Lower lobe of right lung (tissue), 2 donors: ENCODE measurements at regions not wholly inside any gene's neighbourhood (a gene's known extent, or its start where the extent isn't known, plus 50 kb on each side); places are given as distances from the start of the nearest gene placed in this dataset. TPM values are rescaled to one million over a fixed set of nuclear protein-coding genes. Genes with fewer than 3 reads are reported as not detected.
"Not testable (repeated sequence)": the region's sequence is repeated elsewhere in the genome, so short reads cannot be mapped to it uniquely, and the experiment has no call there.

Experiments used
- ATAC-seq, 2 donors: fragments of 200-7000 bp; cut with Tn5 transposase; one replicate each; pipeline ENCODE4 v1.9.1; 2020 to 2022; ENCODE audit warnings: mild to moderate bottlenecking in 2 of 2, moderate library complexity in 2 of 2
- DNase-seq: peaks from one replicate; pipeline ENCODE4 v3.0.0-alpha.2; 2020
- H3K27ac ChIP-seq: fragments of 200-600 bp; one replicate; pipeline ENCODE4 v1.8.0; 2022
- H3K27me3 ChIP-seq: fragments of 200-600 bp; one replicate; pipeline ENCODE4 v1.8.0; 2022; ENCODE audit warnings: low read depth
- H3K36me3 ChIP-seq: fragments of 200-600 bp; one replicate; pipeline ENCODE4 v1.8.0; 2022; ENCODE audit warnings: mild to moderate bottlenecking
- H3K4me1 ChIP-seq: fragments of 200-600 bp; one replicate; pipeline ENCODE4 v1.8.0; 2022
- H3K4me3 ChIP-seq: fragments of 200-600 bp; one replicate; pipeline ENCODE4 v1.8.0; 2022; ENCODE audit warnings: mild to moderate bottlenecking
- H3K9me3 ChIP-seq: fragments of 200-600 bp; one replicate; pipeline ENCODE4 v1.8.0; 2022
- intact Hi-C: fragments of 100-400 bp; cut with DNase I; formaldehyde crosslinking; loops from one replicate; pipeline ENCODE4 v1.11.0; 2022
- microRNA-seq: library from miRNA; unstranded; fragments of <30 nt; microRNA quantifications from one replicate; pipeline ENCODE4 v1.2.0, GENCODE V29; 2020; ENCODE audit warnings: borderline number of aligned reads
- donor health status: DM: no; HTN: yes; CAD: no; lungs with severe emphysema.

DNA sequence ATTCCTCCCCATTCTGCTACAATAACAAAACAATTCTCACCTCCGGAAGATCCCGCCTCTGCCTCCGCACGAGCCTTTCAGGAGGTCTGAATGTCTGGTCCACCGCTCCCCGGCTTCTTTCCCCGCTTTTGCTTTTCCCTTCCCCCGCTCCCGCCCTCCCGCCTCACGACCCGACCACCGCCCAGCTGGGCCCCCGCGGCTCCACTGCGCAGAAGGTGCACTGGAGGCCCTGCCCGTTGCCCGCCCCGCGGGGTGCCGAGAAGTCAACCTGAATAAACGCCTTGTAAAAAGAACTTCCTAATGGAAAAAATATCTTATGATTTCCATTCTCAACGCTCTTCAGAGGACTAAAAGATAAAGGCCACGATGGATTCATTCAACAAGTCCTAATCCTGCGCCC, 93.8 kb upstream of the NBPF11 start:
- H3K9me3 ChIP-seq, H3K27me3 ChIP-seq, H3K27ac ChIP-seq, ATAC-seq, intact Hi-C loops, DNase-seq, H3K4me1 ChIP-seq, H3K4me3 ChIP-seq, H3K36me3 ChIP-seq: not testable (repeated sequence)

DNA sequence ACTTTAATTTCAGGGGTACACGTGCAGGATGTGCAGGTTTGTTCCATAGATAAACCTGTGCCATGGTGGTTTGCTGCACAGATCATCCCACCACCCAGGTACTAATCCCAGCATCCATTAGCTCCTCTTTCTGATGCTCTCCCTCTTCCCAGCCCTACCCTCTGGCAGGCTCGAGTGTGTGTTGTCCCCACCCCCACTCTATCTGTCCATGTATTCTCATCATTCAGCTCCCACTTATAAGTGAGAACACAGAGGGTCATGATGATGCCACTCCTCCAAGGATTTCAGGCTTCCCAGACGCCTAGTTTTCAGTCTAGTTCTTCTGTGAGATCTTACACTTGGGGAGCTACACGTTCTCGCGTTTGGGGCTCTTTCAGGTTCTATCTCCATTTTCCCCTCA, 93.4 kb upstream of the NBPF11 start:
- H3K4me1 ChIP-seq, intact Hi-C loops, H3K4me3 ChIP-seq, H3K36me3 ChIP-seq, H3K9me3 ChIP-seq, DNase-seq, H3K27ac ChIP-seq, H3K27me3 ChIP-seq: not testable (repeated sequence)
- ATAC-seq, result peak in 1 of 2 donors; percentile 26

DNA sequence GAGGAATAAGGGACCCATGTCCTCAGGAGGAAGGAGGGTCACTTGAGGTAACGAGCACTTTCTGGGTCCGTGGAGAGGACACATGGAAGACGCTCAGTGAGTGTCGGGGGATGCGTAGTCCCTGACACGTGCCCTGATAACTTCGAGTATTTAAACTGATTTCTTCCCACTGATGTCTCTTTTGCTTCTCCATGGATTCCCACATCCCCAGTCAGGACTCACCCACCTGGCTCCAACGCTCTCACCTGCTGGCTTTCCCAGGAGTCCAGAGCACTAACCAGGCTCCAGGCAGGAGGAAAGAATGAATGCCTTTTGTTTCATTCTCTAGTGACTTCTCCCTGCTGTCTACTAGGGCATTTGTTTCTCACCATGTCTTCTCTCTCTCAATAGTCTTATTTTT, 81.2 kb upstream of the NBPF11 start:
- intact Hi-C loops, H3K9me3 ChIP-seq, ATAC-seq: not testable (repeated sequence)

GRCh38 chr1:148228846-148229245, 76.8 kb upstream of the NBPF11 start:
- H3K36me3 ChIP-seq, H3K4me1 ChIP-seq, intact Hi-C loops, ATAC-seq, H3K9me3 ChIP-seq, H3K4me3 ChIP-seq, DNase-seq, H3K27ac ChIP-seq, H3K27me3 ChIP-seq: not testable (repeated sequence)

More for the DNA sequence above, 81.2 kb upstream of the NBPF11 start:
- H3K36me3 ChIP-seq, H3K27ac ChIP-seq, DNase-seq, H3K4me1 ChIP-seq, H3K4me3 ChIP-seq, H3K27me3 ChIP-seq: not testable (repeated sequence)

DNA sequence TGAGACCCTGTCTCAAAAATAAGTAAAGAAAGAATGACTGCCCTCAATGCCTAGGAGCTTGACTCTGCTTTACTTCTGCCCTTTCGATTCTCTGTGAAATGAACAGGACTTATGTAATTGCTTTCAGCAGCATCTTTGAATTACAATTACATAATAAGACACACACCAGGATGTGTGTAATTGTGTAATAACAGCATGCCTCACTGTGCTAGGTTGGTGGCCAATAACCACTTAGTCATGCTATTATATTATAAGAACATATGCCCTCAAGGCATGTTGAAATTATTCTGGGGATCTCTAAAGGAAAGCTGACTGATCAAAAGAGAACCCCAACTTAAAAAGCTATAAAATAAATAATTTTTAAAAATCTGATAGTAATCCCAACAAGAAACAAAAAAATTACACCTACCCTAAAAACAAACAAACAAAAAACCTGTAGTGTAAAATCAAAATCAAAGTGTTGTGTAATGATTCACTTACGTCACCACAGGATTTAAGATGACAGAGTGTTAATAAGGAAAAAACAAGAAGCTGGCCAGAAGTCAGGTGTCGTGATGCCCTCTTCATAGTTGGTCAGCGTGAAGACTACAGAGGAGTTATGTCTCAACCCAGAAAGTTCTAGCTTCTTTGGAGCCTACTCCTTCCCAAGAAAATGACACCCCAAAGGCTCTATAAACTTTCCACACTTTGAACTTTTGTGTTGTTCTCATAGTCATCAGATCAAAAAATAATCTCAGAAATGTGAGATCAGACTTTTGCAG, 70.5 kb upstream of the NBPF11 start:
- H3K27me3 ChIP-seq, H3K9me3 ChIP-seq, H3K4me3 ChIP-seq, H3K4me1 ChIP-seq, H3K27ac ChIP-seq, H3K36me3 ChIP-seq, intact Hi-C loops, DNase-seq: not testable (repeated sequence)
- ATAC-seq, result peak; percentile 66 to 67

- H3K36me3 ChIP-seq, H3K27ac ChIP-seq, intact Hi-C loops, H3K27me3 ChIP-seq, DNase-seq, ATAC-seq, H3K4me3 ChIP-seq, H3K4me1 ChIP-seq, H3K9me3 ChIP-seq: not testable (repeated sequence)
These were observed 69.5 kb upstream of the NBPF11 start for GRCh38 chr1:148221593-148221992.

DNA sequence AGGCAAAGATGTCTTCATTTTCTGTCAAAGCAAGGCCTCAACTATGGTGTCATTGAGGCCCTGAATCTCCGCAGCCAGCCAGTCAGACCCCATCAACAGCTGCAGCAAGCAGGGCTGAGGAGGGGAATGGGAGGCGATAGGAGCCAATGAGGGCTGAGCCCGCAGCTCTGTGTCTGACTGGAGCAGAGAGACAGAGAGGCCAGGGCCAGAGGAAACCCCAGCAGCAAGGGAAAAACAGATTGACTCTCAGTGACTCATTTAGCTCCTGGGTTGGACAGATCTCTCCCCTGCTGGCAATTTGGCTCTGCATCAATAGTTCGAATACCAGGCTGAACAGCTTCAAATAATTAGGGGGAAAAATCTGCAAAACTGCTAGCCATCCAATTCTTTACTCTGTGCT, 67.1 kb upstream of the NBPF11 start:
- H3K9me3 ChIP-seq, DNase-seq, H3K4me3 ChIP-seq, H3K4me1 ChIP-seq, H3K27ac ChIP-seq, ATAC-seq, H3K27me3 ChIP-seq, intact Hi-C loops, H3K36me3 ChIP-seq: not testable (repeated sequence)

- DNase-seq, H3K4me3 ChIP-seq, H3K27me3 ChIP-seq, intact Hi-C loops, H3K36me3 ChIP-seq, ATAC-seq, H3K9me3 ChIP-seq, H3K4me1 ChIP-seq, H3K27ac ChIP-seq: not testable (repeated sequence)
These were observed 59.1 kb upstream of the NBPF11 start for GRCh38 chr1:148211191-148211590.

GRCh38 chr1:148210624-148211023, 58.5 kb upstream of the NBPF11 start:
- H3K27me3 ChIP-seq, H3K27ac ChIP-seq, DNase-seq, H3K36me3 ChIP-seq, H3K4me3 ChIP-seq, intact Hi-C loops, H3K4me1 ChIP-seq, H3K9me3 ChIP-seq, ATAC-seq: not testable (repeated sequence)

GRCh38 chr1:148210166-148210565, 58.1 kb upstream of the NBPF11 start:
- intact Hi-C loops, H3K4me3 ChIP-seq, H3K4me1 ChIP-seq, H3K27ac ChIP-seq, H3K27me3 ChIP-seq, DNase-seq, H3K9me3 ChIP-seq, H3K36me3 ChIP-seq: not testable (repeated sequence)
- ATAC-seq, result peak in 1 of 2 donors; percentile 37

GRCh38 chr1:148202013-148202412, 49.9 kb upstream of the NBPF11 start:
- intact Hi-C loops, DNase-seq: not testable (repeated sequence)

More at GRCh38 chr1:148202013-148202412, 49.9 kb upstream of the NBPF11 start:
- H3K4me3 ChIP-seq, H3K9me3 ChIP-seq, H3K36me3 ChIP-seq, H3K27me3 ChIP-seq, H3K4me1 ChIP-seq, H3K27ac ChIP-seq, ATAC-seq: not testable (repeated sequence)

Small RNAs in the stretch of these regions (microRNA-seq; reads per million reads assigned to microRNA genes)
- gene MIR5087 (not detected), gene MIR6077 (not detected)
